Omental fat pad (tissue), 1 donor: ENCODE measurements at regions not wholly inside any gene's neighbourhood (a gene's known extent, or its start where the extent isn't known, plus 50 kb on each side); places are given as distances from the start of the nearest gene placed in this dataset.
"Not testable (repeated sequence)": the region's sequence is repeated elsewhere in the genome, so short reads cannot be mapped to it uniquely, and the experiment has no call there.

Experiments
- ATAC-seq: fragments of 150-250 bp; one replicate; pipeline ENCODE4 v1.9.1; 2016; ENCODE audit warnings: mild to moderate bottlenecking, moderate library complexity; ENCODE audit not compliant: low FRiP score
- DNase-seq: peaks from one replicate; pipeline ENCODE4 v3.0.0-alpha.2; 2019; ENCODE audit warnings: low spot score

- not testable (repeated sequence) for DNase-seq, ATAC-seq
Measured at GRCh38 chr10:87300163-87300562, 57.4 kb upstream of the NUTM2D start.

- peak; percentile 97 for ATAC-seq
- DNase-seq: not testable (repeated sequence)
Measured at GRCh38 chr10:87301466-87302115, 56.0 kb upstream of the NUTM2D start.

DNA sequence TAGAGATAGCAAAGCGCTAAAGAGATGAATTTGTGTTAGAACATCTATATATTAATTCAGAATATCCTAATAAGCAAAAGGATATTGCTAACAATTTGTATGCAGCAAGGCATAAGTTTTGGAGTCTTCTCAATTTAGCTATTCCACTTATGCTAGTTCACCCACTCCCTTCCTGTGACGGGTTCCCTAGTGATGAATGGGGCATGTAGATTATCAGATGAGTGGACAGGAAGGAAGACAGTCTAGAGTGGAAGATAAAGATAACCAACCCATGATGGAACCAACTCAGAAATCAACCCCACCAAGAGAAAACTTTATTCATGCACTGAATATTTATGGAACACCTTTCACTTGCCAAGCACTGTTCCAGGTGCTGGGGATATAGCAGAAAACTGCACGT is 55.4 kb upstream of the NUTM2D start:
- DNase-seq, ATAC-seq: not testable (repeated sequence)

DNA sequence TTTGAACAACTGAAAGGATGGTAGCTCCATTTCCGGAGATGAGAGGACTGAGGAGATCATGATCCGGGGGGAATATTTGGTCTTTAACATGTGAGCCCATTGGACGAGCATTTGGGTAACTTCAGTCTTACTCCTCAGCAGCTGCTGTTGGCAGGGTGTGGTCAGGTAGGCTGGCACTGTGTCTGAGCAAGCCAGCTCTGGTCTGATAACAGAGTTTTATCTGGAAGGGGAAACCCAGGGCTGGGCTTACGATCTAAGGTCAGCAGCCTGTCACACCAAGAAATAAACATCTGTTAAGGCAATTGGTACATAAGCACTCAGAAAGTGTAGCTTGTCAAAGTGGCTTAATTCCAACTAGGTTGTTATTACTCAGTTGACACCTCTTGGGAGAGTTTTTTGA is 53.8 kb upstream of the NUTM2D start:
- not testable (repeated sequence) for ATAC-seq, DNase-seq

GRCh38 chr10:87306681-87307080 is 50.9 kb upstream of the NUTM2D start:
- not testable (repeated sequence) for DNase-seq, ATAC-seq
